ENCODE measurements at regions not wholly inside any gene's neighbourhood (a gene's known extent, or its start where the extent isn't known, plus 50 kb on each side); places are given as distances from the start of the nearest gene placed in this dataset.

DNA sequence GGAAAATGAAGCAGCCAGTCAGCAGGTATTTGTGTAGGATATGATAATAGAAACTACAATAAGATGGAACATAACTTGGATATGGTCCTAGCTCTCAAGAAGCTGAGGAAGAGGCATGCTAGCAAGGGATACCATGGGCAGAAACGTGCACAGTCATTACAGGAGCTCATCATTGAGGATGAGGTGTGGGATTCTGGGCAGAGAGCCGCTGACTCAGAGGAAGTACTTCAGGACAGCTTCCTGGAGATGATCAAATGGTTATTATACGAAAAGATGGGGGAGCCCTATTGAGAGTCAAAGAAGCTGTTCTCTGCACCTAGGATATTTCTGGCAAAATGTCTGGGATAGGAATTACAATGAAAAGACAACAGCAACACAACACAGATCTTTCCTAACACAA, 116.0 kb upstream of the PDE5A start:
- TF ChIP-seq EZH2 (IDR thresholded peaks at IDR 0.05; ENCODE audit: borderline replicate concordance, insufficient read depth, low read length, poor library complexity, severe bottlenecking) (no peak), RAD21 (conservative IDR thresholded peaks at IDR 0.05) (no peak), TAF1 (IDR thresholded peaks at IDR 0.05; ENCODE audit: low read depth) (no peak), POLR2AphosphoS5 (IDR thresholded peaks at IDR 0.05) (no peak)
- TF ChIP-seq, protein P1, sequence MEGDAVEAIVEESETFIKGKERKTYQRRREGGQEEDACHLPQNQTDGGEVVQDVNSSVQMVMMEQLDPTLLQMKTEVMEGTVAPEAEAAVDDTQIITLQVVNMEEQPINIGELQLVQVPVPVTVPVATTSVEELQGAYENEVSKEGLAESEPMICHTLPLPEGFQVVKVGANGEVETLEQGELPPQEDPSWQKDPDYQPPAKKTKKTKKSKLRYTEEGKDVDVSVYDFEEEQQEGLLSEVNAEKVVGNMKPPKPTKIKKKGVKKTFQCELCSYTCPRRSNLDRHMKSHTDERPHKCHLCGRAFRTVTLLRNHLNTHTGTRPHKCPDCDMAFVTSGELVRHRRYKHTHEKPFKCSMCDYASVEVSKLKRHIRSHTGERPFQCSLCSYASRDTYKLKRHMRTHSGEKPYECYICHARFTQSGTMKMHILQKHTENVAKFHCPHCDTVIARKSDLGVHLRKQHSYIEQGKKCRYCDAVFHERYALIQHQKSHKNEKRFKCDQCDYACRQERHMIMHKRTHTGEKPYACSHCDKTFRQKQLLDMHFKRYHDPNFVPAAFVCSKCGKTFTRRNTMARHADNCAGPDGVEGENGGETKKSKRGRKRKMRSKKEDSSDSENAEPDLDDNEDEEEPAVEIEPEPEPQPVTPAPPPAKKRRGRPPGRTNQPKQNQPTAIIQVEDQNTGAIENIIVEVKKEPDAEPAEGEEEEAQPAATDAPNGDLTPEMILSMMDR (IDR thresholded peaks at IDR 0.05; ENCODE audit: poor library complexity, severe bottlenecking) = no peak
- TF ChIP-seq, protein P2, sequence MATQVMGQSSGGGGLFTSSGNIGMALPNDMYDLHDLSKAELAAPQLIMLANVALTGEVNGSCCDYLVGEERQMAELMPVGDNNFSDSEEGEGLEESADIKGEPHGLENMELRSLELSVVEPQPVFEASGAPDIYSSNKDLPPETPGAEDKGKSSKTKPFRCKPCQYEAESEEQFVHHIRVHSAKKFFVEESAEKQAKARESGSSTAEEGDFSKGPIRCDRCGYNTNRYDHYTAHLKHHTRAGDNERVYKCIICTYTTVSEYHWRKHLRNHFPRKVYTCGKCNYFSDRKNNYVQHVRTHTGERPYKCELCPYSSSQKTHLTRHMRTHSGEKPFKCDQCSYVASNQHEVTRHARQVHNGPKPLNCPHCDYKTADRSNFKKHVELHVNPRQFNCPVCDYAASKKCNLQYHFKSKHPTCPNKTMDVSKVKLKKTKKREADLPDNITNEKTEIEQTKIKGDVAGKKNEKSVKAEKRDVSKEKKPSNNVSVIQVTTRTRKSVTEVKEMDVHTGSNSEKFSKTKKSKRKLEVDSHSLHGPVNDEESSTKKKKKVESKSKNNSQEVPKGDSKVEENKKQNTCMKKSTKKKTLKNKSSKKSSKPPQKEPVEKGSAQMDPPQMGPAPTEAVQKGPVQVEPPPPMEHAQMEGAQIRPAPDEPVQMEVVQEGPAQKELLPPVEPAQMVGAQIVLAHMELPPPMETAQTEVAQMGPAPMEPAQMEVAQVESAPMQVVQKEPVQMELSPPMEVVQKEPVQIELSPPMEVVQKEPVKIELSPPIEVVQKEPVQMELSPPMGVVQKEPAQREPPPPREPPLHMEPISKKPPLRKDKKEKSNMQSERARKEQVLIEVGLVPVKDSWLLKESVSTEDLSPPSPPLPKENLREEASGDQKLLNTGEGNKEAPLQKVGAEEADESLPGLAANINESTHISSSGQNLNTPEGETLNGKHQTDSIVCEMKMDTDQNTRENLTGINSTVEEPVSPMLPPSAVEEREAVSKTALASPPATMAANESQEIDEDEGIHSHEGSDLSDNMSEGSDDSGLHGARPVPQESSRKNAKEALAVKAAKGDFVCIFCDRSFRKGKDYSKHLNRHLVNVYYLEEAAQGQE (IDR thresholded peaks at IDR 0.05; ENCODE audit: borderline replicate concordance) = no peak

Measured in neural cell (in vitro differentiated cells).